ENCODE measurements at regions not wholly inside any gene's neighbourhood (a gene's known extent, or its start where the extent isn't known, plus 50 kb on each side); places are given as distances from the start of the nearest gene placed in this dataset.

- H3K36me3 ChIP-seq (ENCODE audit: control insufficient read depth in 1 of 2, insufficient read depth in 2 of 2, low read length in 2 of 2) = peaks cover 0 to 15% of the 10 kb centered on the region in 2 donors
- H3K4me1 ChIP-seq (ENCODE audit: control insufficient read depth in 1 of 2, insufficient read depth in 2 of 2, low read length in 2 of 2) = no peaks in the 10 kb centered on the region
- H3K27me3 ChIP-seq (ENCODE audit: low read depth, low read length) = no peaks in the 10 kb centered on the region
- no peak overlapping the region for H3K4me3 ChIP-seq (ENCODE audit: low read depth in 1 of 2, low read length in 2 of 2)
- H3K9me3 ChIP-seq (ENCODE audit: control insufficient read depth in 1 of 2, low read length in 2 of 2) = no peaks in the 10 kb centered on the region
- no peak overlapping the region for H3K27ac ChIP-seq (ENCODE audit: low read length)
Observed at GRCh38 chr14:71511152-71511551, 421.1 kb upstream of the RGS6 start.

DNA sequence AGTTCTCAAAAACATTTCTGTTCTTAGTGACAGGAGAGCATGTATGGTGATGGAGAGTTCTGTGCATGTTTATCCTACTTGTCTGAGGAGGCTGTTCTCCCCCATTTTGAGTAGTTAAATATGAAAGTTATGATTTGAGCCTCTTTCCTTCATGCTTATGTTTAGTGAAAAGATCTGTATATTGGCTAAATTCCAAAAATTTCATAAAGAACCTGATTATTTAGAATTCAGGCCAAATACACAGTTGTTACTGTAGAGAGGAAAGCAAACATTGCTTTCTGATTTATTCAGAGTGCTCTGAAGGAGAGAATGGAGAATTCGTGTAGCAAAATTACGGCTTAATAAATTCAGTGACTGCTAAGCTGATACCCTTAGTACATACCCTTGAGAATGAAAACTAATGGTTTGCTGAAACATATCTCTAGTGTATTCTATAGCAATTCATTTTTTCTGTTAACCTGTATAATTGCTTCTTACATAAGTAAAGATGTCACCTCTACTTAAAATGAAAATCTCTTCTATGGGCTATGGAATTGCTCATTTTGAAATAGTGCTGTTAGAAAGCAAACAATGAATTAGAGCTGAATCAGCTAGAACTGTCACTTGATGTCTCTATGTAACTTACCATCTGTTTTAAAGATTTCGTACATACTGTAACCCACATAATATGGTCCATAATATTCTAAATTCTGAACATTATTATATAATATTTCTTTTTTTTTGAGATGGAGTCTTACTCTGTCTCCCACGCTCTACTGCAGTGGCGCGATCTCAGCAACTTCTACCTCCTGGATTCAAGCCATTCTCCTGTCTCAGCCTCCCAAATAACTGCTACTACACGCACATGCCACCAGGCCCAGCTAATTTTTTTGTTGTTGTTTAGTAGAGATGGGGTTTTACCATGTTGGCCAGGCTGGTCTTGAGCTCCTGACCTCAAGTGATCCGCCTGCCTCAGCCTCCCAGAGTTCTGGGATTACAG is 417.0 kb upstream of the RGS6 start:
- H3K36me3 ChIP-seq (ENCODE audit: control insufficient read depth in 1 of 2, insufficient read depth in 2 of 2, low read length in 2 of 2) = peaks cover 0 to 15% of the 10 kb centered on the region in 2 donors
- H3K9me3 ChIP-seq (ENCODE audit: control insufficient read depth in 1 of 2, low read length in 2 of 2) = no peaks in the 10 kb centered on the region
- H3K27me3 ChIP-seq (ENCODE audit: low read depth, low read length) = no peaks in the 10 kb centered on the region
- H3K4me3 ChIP-seq (ENCODE audit: low read depth in 1 of 2, low read length in 2 of 2) = no peak overlapping the region
- H3K4me1 ChIP-seq (ENCODE audit: control insufficient read depth in 1 of 2, insufficient read depth in 2 of 2, low read length in 2 of 2) = no peaks in the 10 kb centered on the region
- no peak overlapping the region for H3K27ac ChIP-seq (ENCODE audit: low read length)

DNA sequence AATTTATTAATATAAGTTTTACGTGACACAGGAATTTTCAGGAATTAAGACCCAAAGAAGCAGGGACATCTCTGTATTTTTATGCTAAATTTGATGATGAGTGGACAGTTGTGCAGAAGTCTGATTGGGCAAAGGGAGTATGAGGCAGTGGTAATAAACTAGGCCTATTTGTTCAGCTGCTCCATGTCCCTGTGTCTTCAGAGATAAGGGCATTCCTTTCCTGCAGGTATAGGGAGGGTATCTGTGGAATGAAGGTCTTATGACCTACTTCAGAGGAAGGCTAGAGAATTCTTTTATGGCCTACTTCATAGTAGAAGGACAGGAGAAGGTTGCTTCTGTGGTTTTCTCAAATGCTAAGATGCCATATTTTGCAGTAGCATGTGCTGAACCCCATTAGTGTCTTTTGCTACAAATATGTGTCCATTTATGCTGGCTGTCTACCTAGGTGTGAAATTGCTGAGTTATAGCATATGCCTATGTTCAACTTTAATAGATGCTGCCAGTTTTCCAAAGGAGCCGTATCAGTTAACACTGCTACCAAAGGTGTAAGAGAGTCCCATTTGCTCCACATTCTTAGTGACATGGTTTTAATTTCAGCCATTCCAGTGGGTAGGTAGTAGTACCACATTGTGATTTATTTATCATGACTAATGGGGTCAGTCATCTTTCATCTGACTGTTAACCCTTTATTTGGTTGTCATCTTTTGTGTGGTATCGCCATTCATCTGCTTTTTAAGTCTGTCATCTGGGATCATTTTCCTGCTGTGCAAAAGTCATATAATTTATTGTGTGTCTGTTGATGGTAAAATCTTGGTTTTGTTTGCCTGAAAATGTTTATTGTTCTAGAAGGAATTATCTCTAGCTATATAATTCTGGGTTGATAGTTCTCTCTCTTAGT is 410.7 kb upstream of the RGS6 start:
- H3K27me3 ChIP-seq (ENCODE audit: low read depth, low read length) = no peaks in the 10 kb centered on the region
- no peak overlapping the region for H3K27ac ChIP-seq (ENCODE audit: low read length)
- no peak overlapping the region for H3K4me3 ChIP-seq (ENCODE audit: low read depth in 1 of 2, low read length in 2 of 2)
- no peaks in the 10 kb centered on the region for H3K36me3 ChIP-seq (ENCODE audit: control insufficient read depth in 1 of 2, insufficient read depth in 2 of 2, low read length in 2 of 2)
- no peaks in the 10 kb centered on the region for H3K4me1 ChIP-seq (ENCODE audit: control insufficient read depth in 1 of 2, insufficient read depth in 2 of 2, low read length in 2 of 2)
- H3K9me3 ChIP-seq (ENCODE audit: control insufficient read depth in 1 of 2, low read length in 2 of 2) = no peaks in the 10 kb centered on the region

- Histone ChIP-seq H3K27ac (ENCODE audit: low read length) (no peak overlapping the region), H3K36me3 (ENCODE audit: control insufficient read depth in 1 of 2, insufficient read depth in 2 of 2, low read length in 2 of 2) (no peaks in the 10 kb centered on the region), H3K4me3 (ENCODE audit: low read depth in 1 of 2, low read length in 2 of 2) (no peak overlapping the region), H3K27me3 (ENCODE audit: low read depth, low read length) (no peaks in the 10 kb centered on the region), H3K9me3 (ENCODE audit: control insufficient read depth in 1 of 2, low read length in 2 of 2) (no peaks in the 10 kb centered on the region), H3K4me1 (ENCODE audit: control insufficient read depth in 1 of 2, insufficient read depth in 2 of 2, low read length in 2 of 2) (no peaks in the 10 kb centered on the region)
Observed at GRCh38 chr14:71523630-71524319, 408.5 kb upstream of the RGS6 start.

DNA sequence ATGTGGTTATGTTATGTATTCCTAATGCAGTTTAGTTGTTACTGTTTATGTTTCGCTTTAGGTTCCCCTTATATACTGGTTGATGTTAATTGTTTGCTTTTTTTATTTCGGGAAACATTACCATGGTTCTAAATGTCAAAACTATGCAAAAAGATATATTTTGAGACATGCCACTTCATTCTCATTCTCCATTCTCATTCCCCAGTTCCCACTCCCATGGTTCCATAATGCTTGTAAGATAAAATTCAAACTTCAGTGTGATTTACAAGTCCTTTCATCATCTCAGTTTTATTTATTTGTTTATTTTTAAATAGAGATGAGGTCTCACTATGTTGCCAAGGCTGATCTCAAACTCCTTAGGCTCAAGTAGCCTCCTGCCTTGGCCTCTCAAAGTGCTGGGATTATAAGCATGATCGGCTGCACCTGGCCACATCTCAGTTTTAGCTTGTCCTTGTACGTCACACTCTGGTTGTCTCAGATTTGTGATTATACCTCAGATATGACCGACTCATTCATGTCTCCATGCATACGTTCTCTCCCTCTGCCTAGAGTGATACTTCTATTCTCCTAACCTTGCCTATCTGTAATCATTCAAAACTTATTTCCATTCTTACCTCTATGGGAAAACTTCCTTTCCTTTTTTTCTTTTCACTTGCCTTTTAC is 407.8 kb upstream of the RGS6 start:
- no peak overlapping the region for H3K27ac ChIP-seq (ENCODE audit: low read length)
- no peaks in the 10 kb centered on the region for H3K4me1 ChIP-seq (ENCODE audit: control insufficient read depth in 1 of 2, insufficient read depth in 2 of 2, low read length in 2 of 2)
- no peaks in the 10 kb centered on the region for H3K9me3 ChIP-seq (ENCODE audit: control insufficient read depth in 1 of 2, low read length in 2 of 2)
- H3K4me3 ChIP-seq (ENCODE audit: low read depth in 1 of 2, low read length in 2 of 2) = no peak overlapping the region
- H3K27me3 ChIP-seq (ENCODE audit: low read depth, low read length) = no peaks in the 10 kb centered on the region
- H3K36me3 ChIP-seq (ENCODE audit: control insufficient read depth in 1 of 2, insufficient read depth in 2 of 2, low read length in 2 of 2) = peaks cover 0 to under 1% of the 10 kb centered on the region in 2 donors

DNA sequence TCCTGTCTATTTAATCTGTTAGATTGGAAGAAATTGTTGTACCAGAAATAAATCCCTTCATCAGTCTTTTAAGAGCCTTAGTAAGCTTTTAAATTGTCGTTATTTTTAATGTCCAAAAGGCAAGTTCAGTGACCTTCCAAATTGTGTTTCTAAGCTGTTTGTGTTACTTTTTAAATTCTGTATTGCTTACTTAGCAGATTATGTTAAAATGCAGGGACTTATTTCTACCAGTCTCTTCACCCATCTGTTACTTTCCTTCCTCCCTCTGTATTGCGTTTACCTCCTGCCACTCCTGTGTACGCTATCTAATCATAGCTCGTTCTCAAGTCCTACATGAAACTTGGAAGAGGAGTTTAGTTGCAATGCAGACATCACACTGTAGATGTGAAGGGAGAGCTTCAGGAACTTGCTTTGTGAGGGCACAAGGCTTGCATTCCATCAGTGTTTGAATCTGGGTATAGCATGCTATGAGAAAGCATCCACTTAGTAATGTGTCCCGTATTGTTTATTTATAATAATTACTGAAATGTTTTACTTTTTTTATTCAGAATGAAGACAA is 406.5 kb upstream of the RGS6 start:
- peaks cover 0 to 10% of the 10 kb centered on the region in 2 donors for H3K4me1 ChIP-seq (ENCODE audit: control insufficient read depth in 1 of 2, insufficient read depth in 2 of 2, low read length in 2 of 2)
- no peaks in the 10 kb centered on the region for H3K9me3 ChIP-seq (ENCODE audit: control insufficient read depth in 1 of 2, low read length in 2 of 2)
- no peaks in the 10 kb centered on the region for H3K27me3 ChIP-seq (ENCODE audit: low read depth, low read length)
- H3K36me3 ChIP-seq (ENCODE audit: control insufficient read depth in 1 of 2, insufficient read depth in 2 of 2, low read length in 2 of 2) = peaks cover 0 to 4% of the 10 kb centered on the region in 2 donors
- no peak overlapping the region for H3K4me3 ChIP-seq (ENCODE audit: low read depth in 1 of 2, low read length in 2 of 2)
- H3K27ac ChIP-seq (ENCODE audit: low read length) = no peak overlapping the region

- Histone ChIP-seq H3K27ac (ENCODE audit: low read length) (no peak overlapping the region), H3K4me3 (ENCODE audit: low read depth in 1 of 2, low read length in 2 of 2) (no peak overlapping the region), H3K27me3 (ENCODE audit: low read depth, low read length) (no peaks in the 10 kb centered on the region), H3K36me3 (ENCODE audit: control insufficient read depth in 1 of 2, insufficient read depth in 2 of 2, low read length in 2 of 2) (peaks cover 0 to 4% of the 10 kb centered on the region in 2 donors), H3K9me3 (ENCODE audit: control insufficient read depth in 1 of 2, low read length in 2 of 2) (no peaks in the 10 kb centered on the region), H3K4me1 (ENCODE audit: control insufficient read depth in 1 of 2, insufficient read depth in 2 of 2, low read length in 2 of 2) (peaks cover 0 to 10% of the 10 kb centered on the region in 2 donors)
Observed at GRCh38 chr14:71526388-71526787, 405.8 kb upstream of the RGS6 start.

DNA sequence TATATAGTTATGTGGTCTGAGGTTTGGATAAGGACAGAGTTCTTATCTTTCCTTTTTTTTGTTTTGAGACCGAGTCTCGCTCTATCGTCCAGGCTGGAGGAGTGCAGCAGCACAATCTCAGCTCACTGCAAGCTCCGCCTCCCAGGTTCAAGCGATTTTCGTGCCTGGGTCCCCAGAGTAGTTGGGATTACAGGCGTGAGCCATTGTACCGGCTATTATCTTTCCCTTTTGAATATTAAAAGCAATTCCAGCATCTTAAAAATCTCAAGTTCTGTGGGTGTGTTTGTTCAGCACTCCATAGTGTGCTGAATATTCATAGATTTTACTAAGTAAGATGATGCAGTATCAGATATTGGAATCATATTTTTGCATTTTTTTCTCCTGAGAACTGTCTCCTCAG is 404.4 kb upstream of the RGS6 start:
- Histone ChIP-seq H3K4me3 (ENCODE audit: low read depth in 1 of 2, low read length in 2 of 2) (no peak overlapping the region), H3K9me3 (ENCODE audit: control insufficient read depth in 1 of 2, low read length in 2 of 2) (no peaks in the 10 kb centered on the region), H3K27me3 (ENCODE audit: low read depth, low read length) (no peaks in the 10 kb centered on the region), H3K36me3 (ENCODE audit: control insufficient read depth in 1 of 2, insufficient read depth in 2 of 2, low read length in 2 of 2) (peaks cover 0 to 6% of the 10 kb centered on the region in 2 donors), H3K4me1 (ENCODE audit: control insufficient read depth in 1 of 2, insufficient read depth in 2 of 2, low read length in 2 of 2) (peaks cover 0 to 10% of the 10 kb centered on the region in 2 donors), H3K27ac (ENCODE audit: low read length) (no peak overlapping the region)

DNA sequence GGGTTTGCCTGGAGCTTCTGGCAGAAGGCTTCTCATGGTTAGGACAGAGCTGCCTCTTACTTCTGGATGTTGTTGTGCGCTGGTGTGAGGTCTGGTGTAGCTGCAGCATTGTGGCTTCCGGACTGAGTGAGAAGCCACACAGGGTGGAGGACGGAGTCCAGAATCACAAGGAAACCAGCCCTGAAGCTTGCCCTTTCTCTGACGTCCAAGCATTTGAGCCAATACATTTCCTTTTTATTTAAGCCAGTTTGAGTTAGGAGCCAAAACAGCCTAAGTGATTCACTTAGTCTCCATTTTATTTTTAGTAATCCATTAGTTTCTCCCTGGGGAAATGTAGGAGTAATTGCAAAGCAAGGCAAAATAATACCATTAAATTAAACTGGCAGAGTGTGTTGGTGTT is 402.4 kb upstream of the RGS6 start:
- no peak overlapping the region for H3K4me3 ChIP-seq (ENCODE audit: low read depth in 1 of 2, low read length in 2 of 2)
- no peak overlapping the region for H3K27ac ChIP-seq (ENCODE audit: low read length)
- no peaks in the 10 kb centered on the region for H3K27me3 ChIP-seq (ENCODE audit: low read depth, low read length)
- peaks cover 0 to 10% of the 10 kb centered on the region in 2 donors for H3K36me3 ChIP-seq (ENCODE audit: control insufficient read depth in 1 of 2, insufficient read depth in 2 of 2, low read length in 2 of 2)
- peaks cover 0 to 10% of the 10 kb centered on the region in 2 donors for H3K4me1 ChIP-seq (ENCODE audit: control insufficient read depth in 1 of 2, insufficient read depth in 2 of 2, low read length in 2 of 2)
- H3K9me3 ChIP-seq (ENCODE audit: control insufficient read depth in 1 of 2, low read length in 2 of 2) = no peaks in the 10 kb centered on the region

DNA sequence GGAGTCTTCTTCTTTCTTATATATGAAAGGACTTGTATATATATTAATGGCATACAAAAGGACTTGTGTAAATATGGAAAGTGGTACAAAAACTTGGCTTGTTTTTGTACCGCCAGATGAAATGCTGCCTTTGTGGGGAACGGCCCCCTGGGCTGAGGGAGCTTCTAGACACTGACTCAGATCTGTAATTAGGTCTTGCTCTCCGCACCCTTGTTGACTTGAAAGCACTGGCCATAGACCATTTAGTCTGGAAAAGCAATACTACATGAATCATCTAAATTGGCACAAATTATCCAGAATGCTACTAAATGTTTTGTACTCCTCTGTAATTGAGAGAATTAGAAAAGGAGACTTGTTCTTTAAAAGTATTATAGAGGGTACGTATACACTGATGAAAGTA is 399.9 kb upstream of the RGS6 start:
- Histone ChIP-seq H3K9me3 (ENCODE audit: control insufficient read depth in 1 of 2, low read length in 2 of 2) (no peaks in the 10 kb centered on the region), H3K27ac (ENCODE audit: low read length) (no peak overlapping the region), H3K36me3 (ENCODE audit: control insufficient read depth in 1 of 2, insufficient read depth in 2 of 2, low read length in 2 of 2) (peaks cover 0 to 10% of the 10 kb centered on the region in 2 donors), H3K4me1 (ENCODE audit: control insufficient read depth in 1 of 2, insufficient read depth in 2 of 2, low read length in 2 of 2) (peaks cover 0 to 16% of the 10 kb centered on the region in 2 donors), H3K27me3 (ENCODE audit: low read depth, low read length) (no peaks in the 10 kb centered on the region), H3K4me3 (ENCODE audit: low read depth in 1 of 2, low read length in 2 of 2) (no peak overlapping the region)
